ENCODE measurements at regions not wholly inside any gene's neighbourhood (a gene's known extent, or its start where the extent isn't known, plus 50 kb on each side); places are given as distances from the start of the nearest gene placed in this dataset.
"Not testable (repeated sequence)": the region's sequence is repeated elsewhere in the genome, so short reads cannot be mapped to it uniquely, and the experiment has no call there.

DNA sequence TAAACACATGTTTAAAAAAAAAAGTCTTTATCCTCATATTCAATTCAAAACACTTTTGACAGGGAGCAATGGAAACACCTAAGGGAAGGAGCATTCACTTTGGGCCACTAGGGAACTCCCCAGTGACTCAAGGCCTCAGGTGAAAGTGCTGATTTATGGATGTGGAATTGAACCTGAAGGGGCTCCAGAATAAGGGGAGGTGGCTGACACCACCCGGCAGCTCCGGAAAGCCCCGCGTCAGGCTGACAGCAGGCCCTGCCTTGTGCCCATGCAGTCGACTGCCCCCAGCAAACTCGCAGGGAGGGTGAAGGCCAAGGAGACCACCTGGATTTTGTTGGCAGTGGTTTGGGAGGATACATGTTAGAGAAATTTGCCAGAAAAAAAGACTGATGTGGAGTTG, 275.3 kb upstream of the NCKAP5 start:
- DNase-seq: no peak

- DNase-seq: peak; percentile 20
Observed at GRCh38 chr2:133844214-133844892, 276.1 kb upstream of the NCKAP5 start.

DNA sequence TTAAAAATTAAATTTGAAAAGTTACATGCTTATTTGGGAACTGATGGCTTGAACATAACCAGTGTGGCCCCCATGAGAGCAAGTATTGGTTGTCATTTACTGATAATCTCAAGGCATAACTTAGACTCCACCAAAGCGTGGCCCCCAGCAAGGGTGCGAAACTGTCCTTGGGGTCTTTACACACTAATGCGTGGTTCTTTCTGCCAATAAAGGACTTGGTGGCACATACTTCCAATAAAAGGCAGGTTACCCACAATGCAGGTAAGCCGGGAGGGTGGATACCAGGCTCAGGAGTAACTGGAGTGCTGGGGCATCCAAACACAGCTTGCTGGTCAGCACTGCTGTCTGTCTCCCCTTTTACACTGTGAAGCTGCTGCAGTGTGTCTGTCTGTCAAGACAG, 278.2 kb upstream of the NCKAP5 start:
- DNase-seq: no peak

DNA sequence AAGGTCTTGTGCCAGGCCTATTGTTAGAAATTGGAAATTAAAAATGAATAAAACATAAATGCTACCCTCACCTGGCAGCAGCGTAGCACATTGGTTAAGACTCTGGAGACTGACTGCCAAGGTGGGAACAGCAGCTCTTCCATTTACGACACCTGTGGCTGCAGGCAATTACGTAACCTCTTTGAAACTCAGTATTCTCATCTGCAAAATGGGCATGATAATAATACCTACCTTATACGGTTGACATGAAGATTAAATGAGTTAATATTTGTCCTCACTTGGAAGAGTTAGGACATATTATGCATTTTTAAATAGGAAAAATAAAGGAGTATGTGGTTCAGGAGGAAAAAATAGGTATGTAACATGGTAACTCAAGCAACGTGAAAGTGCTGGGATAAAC, 279.3 kb upstream of the NCKAP5 start:
- DNase-seq: no peak

- no peak for DNase-seq
Observed at GRCh38 chr2:133848111-133848649, 279.9 kb upstream of the NCKAP5 start.

- no peak for DNase-seq
Observed at GRCh38 chr2:133849341-133849740, 281.1 kb upstream of the NCKAP5 start.

DNA sequence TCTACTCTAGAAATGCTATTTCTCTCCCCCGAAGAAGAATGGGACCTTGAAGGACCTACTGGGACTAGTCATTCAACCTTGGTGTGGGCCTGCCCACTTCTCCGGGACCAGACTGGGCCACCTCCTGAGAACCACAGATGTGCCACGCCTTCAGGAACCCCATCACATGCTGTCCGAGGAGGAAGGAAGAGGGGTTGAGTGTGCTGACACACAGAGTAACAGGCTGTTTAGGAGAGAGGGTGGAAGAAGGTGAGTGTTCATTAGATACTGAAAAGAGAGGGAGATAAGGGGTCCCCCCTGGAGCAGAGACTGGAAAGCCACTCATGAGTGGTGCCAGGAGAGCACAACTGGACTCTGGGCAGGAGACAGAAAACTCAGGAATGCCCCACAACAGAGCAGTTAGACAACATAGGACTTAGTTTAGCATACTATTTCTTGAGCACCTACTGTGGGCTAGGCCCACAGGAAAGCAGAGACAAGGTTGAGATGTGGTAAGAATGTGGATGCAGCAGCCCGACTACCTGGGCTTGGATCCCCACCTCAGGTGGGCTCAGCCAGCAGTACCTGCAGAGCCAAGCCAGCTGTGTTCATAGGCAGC, 286.4 kb upstream of the NCKAP5 start:
- DNase-seq: no peak

DNA sequence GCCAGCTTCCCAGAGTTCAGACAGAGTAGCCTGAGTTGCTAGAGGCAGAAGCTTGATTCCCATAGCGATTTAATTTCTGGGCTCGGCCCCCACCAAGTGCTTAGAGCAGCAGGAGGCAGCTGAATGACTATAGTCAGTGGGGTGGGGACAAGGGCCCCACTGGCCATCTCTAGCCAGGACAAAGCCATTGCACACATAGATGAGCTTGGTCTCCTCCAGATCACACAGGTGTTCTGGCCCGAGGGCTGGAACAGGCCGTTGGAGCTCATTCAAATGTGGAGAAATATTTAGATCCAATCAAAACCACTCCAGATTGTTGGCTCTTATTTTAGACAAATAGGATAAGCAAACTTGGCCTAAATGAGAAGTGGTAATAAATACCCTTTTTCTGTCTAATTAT, 287.3 kb upstream of the NCKAP5 start:
- no peak for DNase-seq

DNA sequence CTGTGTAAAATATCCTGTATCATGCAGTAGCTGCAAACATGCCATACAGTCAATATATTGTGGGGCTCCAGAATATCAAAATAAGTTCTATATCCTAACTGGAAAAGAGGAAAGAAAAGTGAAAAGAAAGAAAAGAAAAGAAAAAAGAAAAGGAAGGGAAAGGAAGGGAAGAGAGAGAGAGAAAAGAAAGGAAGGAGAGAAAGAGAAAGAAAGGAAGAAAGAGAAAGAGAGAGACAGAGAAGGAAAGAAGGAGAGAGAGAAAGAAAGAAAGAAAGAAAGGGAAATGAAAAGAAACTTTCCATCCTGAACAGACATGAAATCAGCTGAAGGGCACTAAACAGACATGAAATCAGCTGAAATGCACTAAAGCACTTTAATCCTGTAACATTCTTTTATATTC, 288.4 kb upstream of the NCKAP5 start:
- no peak for DNase-seq

DNA sequence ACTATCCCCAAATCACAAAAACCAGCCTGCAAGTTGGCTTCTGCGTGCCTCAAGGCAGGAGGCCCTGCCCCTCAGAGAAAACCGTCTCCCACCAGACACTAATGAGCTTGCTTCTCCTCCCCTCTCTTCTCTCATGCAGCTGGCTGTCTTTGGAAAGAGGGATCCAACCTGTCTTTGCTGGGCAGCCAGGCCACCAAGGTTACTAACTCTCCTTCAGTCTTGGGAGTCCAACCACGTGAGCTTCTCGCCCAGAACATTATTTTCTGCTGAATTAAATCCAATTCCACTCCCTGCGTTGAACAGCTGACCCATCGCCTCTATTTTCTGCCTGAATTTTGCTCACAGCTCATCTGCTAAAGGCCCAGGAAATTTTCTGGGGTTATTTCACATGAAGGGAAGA, 291.3 kb upstream of the NCKAP5 start:
- DNase-seq: no peak

GRCh38 chr2:133862400-133862977, 294.2 kb upstream of the NCKAP5 start:
- DNase-seq: no peak

- no peak for DNase-seq
Observed at GRCh38 chr2:133863106-133863800, 295.0 kb upstream of the NCKAP5 start.

- DNase-seq: no peak
Observed at GRCh38 chr2:133865141-133865540, 296.9 kb upstream of the NCKAP5 start.

DNA sequence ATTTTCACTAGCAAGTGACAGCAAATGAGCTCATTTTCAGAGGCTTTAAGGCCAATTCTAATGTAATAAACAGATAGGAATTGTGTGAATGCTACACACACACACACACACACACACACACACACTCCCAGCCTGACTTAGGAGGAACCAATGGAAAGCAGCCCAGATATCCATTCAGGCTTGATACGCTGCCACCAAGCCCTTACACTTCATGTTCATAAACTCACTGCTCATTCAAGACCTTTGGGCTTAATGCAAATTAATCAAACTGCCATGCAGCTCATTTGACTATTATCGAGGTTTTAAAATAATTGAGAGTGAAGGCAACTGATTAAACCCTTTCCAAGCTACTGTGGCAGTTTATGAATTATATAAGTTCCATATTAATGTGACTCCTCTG, 298.9 kb upstream of the NCKAP5 start:
- no peak for DNase-seq

GRCh38 chr2:133871545-133872209, 303.4 kb upstream of the NCKAP5 start:
- no peak for DNase-seq

GRCh38 chr2:133878326-133878725, 310.1 kb upstream of the NCKAP5 start:
- no peak for DNase-seq

DNA sequence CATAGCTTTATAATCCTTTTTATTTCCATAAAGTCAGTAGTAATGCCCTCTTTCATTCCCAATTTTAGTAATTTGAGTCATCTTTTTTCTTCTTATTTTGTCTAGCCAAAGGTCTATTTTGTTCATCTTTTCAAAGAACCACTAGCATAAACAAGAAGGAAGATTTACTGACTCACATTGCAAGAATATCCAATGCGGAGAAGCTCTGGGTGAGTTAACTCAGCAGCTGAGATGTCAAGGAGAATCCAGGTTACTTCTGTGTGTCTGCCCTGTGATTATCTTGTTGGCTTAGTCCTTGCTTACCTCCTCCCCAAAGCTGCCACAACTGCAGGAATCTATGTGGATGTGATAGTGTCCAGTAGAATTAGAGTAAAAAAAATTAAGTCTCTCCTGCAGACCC, 311.4 kb upstream of the NCKAP5 start:
- no peak for DNase-seq

GRCh38 chr2:133882159-133882558, 313.9 kb upstream of the NCKAP5 start:
- DNase-seq: not testable (repeated sequence)

DNA sequence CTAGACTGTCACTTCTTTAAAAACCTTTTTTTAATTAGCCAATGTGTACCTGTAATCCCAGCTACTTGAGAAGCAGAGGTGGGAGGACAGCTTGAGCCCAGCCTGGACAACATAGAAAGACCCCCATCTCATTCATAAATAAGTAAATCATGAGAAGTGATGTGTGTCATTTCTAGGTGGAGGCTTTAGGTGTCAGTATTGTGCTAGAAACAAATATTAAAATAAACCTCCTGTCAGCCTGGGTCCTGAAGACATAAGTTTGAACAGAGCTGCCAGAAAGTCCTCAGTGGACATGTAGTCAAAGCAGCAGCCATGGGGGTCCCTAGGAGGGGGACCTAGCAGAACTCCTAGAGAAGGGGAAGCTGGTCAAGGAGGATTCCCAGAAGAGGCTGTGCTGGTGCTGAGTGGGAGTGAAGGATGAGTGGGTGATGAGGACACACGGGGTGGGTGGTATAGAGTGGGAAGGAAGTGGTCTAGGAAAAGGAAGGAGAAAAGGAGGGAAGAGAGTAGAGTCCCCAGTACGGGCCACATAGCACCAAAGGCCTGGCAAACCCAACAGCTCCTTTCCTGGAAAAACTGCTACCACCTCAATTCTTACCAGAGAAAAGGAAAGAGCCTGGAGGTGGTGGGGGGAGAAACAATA, 316.6 kb upstream of the NCKAP5 start:
- DNase-seq: no peak

GRCh38 chr2:133885847-133886246, 317.6 kb upstream of the NCKAP5 start:
- no peak for DNase-seq

DNA sequence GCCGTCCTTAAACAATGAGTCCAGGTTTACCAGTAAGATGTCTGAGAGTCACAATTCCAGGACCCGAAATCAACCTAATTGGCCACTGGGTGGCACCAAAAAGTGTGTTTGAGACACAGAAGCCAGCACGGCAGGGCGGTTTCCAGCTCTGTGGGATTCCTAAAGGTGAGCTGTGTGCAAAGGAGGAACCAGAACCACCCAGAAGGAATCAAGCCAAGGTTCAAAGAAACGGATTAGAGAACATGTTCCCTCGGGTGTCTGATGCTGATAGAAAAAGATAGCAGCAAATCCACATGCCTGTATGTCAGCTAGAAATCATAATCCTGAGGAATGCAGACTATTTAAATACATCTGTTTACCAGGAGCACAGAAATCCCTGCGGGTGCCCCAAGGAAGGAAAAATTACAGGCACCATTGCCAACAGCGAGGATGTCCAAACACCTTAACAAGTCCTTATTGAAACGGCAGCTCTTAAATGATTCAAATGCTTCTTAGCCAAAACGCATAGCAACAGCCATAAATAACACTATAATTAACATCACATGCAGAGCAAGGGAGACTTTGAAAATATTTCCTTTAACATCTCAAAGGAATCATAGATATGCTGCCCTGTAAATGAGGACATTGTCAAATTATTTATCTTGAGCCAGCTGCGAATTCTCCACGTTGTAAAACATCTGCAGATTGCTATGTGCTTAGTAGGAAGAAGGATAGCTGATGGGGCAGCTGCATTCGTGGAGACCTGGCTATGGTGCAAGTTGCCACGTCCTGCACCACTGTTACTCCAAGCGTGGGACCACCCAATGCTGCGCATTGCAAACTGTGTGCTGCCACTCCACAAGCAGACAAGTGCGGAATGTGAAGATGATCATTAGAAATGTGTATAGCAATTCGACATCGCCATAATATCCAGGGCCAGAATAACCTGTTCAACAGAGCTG, 318.7 kb upstream of the NCKAP5 start:
- DNase-seq: peak; percentile 21

DNA sequence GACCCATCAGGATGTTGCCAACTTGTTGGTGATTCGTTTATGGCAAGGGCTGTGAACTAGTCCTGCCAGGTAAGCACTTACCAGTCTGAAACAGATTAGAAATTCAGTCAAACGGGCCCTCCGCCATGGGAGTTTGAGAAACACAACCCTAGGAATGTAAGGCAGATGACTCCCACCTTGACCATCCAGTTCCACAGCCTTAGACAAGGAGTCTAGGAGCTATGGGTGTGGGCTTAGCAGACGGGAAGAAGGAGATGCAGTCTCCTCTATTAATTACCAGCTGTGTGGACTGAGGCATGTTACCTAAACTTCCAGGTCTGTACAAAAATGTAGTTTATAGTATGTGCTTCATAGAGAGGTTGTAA, 319.4 kb upstream of the NCKAP5 start:
- DNase-seq: no peak

All from CD4-positive, alpha-beta T cell treated with Interferon gamma for 1 hour (primary cell).